CD4-positive, alpha-beta memory T cell (primary cell): ENCODE measurements at regions not wholly inside any gene's neighbourhood (a gene's known extent, or its start where the extent isn't known, plus 50 kb on each side); places are given as distances from the start of the nearest gene placed in this dataset.
"Not testable (repeated sequence)": the region's sequence is repeated elsewhere in the genome, so short reads cannot be mapped to it uniquely, and the experiment has no call there.

ENCODE experiments used
- CTCF ChIA-PET: fragments of 350-600 bp; sonication (Branson Sonifier 250); formaldehyde crosslinking; loops from one replicate; lab custom pipeline; 2021; ENCODE audit warnings: inconsistent platforms; ENCODE audit not compliant: partially characterized antibody; lab: Charles Lee
- POLR2A ChIA-PET: fragments of 350-600 bp; sonication (Branson Sonifier 250); formaldehyde crosslinking; loops from one replicate; lab custom pipeline; 2021; ENCODE audit not compliant: partially characterized antibody; lab: Charles Lee
- DNase-seq, 5 donors: peaks; one replicate each; pipeline versions ENCODE4 v3.0.0 to v3.0.0-alpha.2; 2020 to 2022; ENCODE audit warnings: mixed read lengths in 1 of 5
- H3K27ac ChIP-seq: one replicate; pipeline ENCODE4 v1.7.0; 2013; ENCODE audit warnings: low read depth, low read length
- H3K27me3 ChIP-seq: 2 replicates; pipeline ENCODE4 v1.7.0; 2013; ENCODE audit warnings: mild to moderate bottlenecking, low read length, moderate library complexity; ENCODE audit not compliant: insufficient read depth
- H3K36me3 ChIP-seq: 2 replicates; pipeline ENCODE4 v1.7.0; 2013; ENCODE audit warnings: mild to moderate bottlenecking, low read length, moderate library complexity; ENCODE audit not compliant: insufficient read depth
- H3K4me1 ChIP-seq: 2 replicates; pipeline ENCODE4 v1.7.0; 2013; ENCODE audit warnings: mild to moderate bottlenecking, low read length, moderate library complexity; ENCODE audit not compliant: insufficient read depth
- H3K4me3 ChIP-seq, 2 donors: one replicate each; pipeline ENCODE4 v1.7.0; 2013; ENCODE audit warnings: low read length in 2 of 2, mild to moderate bottlenecking in 1 of 2
- H3K9me3 ChIP-seq, 2 donors: one replicate each; pipeline ENCODE4 v1.7.0; 2013; ENCODE audit warnings: low read length in 2 of 2, control low read depth in 1 of 2; ENCODE audit not compliant: control insufficient read depth in 1 of 2
- H3K27ac Mint-ChIP-seq, 7 donors: one replicate each; pipeline ENCODE4 v1.8.0; 2020 to 2021; ENCODE audit warnings: mixed read lengths in 7 of 7, mild to moderate bottlenecking in 6 of 7, inconsistent platforms in 3 of 7, moderate library complexity in 3 of 7
- H3K27me3 Mint-ChIP-seq, 2 donors: one replicate each; pipeline ENCODE4 v1.8.0; 2020 to 2021; ENCODE audit warnings: mixed read lengths in 2 of 2
- H3K36me3 Mint-ChIP-seq, 2 donors: one replicate each; pipeline ENCODE4 v1.8.0; 2020 to 2021; ENCODE audit warnings: mixed read lengths in 2 of 2, inconsistent platforms in 1 of 2, mild to moderate bottlenecking in 1 of 2
- H3K4me1 Mint-ChIP-seq, 4 donors: one replicate each; pipeline ENCODE4 v1.8.0; 2020 to 2021; ENCODE audit warnings: mixed read lengths in 4 of 4, mild to moderate bottlenecking in 1 of 4
- H3K4me3 Mint-ChIP-seq, 8 donors: one replicate each; pipeline ENCODE4 v1.8.0; 2020 to 2021; ENCODE audit warnings: mixed read lengths in 8 of 8, mild to moderate bottlenecking in 7 of 8, moderate library complexity in 6 of 8, inconsistent platforms in 3 of 8
- H3K9me3 Mint-ChIP-seq, 8 donors: one replicate each; pipeline ENCODE4 v1.8.0; 2020 to 2021; ENCODE audit warnings: mixed read lengths in 8 of 8, mild to moderate bottlenecking in 5 of 8, inconsistent platforms in 3 of 8, moderate library complexity in 1 of 8
- intact Hi-C: fragments of 100-400 bp; cut with micrococcal nuclease; formaldehyde crosslinking; loops from one replicate; pipeline ENCODE4 v1.15.1; 2023

DNA sequence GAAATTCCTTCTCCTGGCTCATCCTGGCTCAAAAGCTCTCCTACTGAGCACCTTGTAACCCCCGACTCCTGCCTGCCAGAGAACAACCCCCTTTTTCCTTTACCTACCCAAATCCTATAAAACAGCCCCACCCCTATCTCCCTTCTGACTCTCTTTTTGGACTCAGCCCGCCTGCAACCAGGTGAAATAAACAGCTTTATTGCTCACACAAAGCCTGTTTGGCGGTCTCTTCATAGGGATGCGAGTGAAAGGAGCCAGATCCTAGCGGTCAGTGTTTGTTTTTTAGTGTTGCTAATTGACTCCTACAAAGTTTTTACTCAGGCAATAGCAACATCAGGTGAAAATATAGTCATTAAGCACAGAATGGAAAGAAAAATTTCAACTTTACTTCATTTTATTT is 592.3 kb upstream of the AADAT start:
- H3K9me3 ChIP-seq, H3K4me3 Mint-ChIP-seq, H3K27me3 Mint-ChIP-seq, DNase-seq, H3K27me3 ChIP-seq, H3K36me3 Mint-ChIP-seq, H3K36me3 ChIP-seq, intact Hi-C loops, CTCF ChIA-PET, H3K4me1 Mint-ChIP-seq, H3K27ac Mint-ChIP-seq, H3K27ac ChIP-seq, H3K4me3 ChIP-seq, H3K4me1 ChIP-seq, POLR2A ChIA-PET: not testable (repeated sequence)
- H3K9me3 Mint-ChIP-seq: peaks cover 2 to 12% (median 4%) of the 10 kb centered on the region in 8 donors

- Histone ChIP-seq H3K27ac (no peak overlapping the region), H3K4me1 (no peaks in the 10 kb centered on the region), H3K27me3 (no peaks in the 10 kb centered on the region), H3K36me3 (no peaks in the 10 kb centered on the region), H3K9me3 (no peaks in the 10 kb centered on the region), H3K4me3 (no peak overlapping the region)
- ChIA-PET CTCF (no interaction called here), POLR2A (no interaction called here)
- Mint-ChIP-seq H3K27me3 (no peaks in the 10 kb centered on the region), H3K4me1 (no peaks in the 10 kb centered on the region), H3K27ac (no peak overlapping the region), H3K9me3 (peaks cover 2 to 16% (median 9%) of the 10 kb centered on the region in 8 donors), H3K36me3 (no peaks in the 10 kb centered on the region), H3K4me3 (no peak overlapping the region)
- no peak for DNase-seq
- intact Hi-C loops: loop anchor here (1.0 kb wide), 1 partner anchor 38 kb away; no protein-coding TSS in a partner anchor
These were observed 586.0 kb upstream of the AADAT start for GRCh38 chr4:170675568-170676262.

- Mint-ChIP-seq H3K36me3 (no peaks in the 10 kb centered on the region), H3K27ac (no peak overlapping the region), H3K4me1 (no peaks in the 10 kb centered on the region), H3K9me3 (peaks cover 4 to 14% (median 9%) of the 10 kb centered on the region in 8 donors), H3K27me3 (no peaks in the 10 kb centered on the region), H3K4me3 (no peak overlapping the region)
- H3K9me3 ChIP-seq: no peaks in the 10 kb centered on the region
- ChIA-PET CTCF (no interaction called here), POLR2A (no interaction called here)
- H3K4me3 ChIP-seq: no peak overlapping the region
- no peak for DNase-seq
- no peak overlapping the region for H3K27ac ChIP-seq
- H3K27me3 ChIP-seq: no peaks in the 10 kb centered on the region
- H3K36me3 ChIP-seq: no peaks in the 10 kb centered on the region
- intact Hi-C loops: no loop called here
- no peaks in the 10 kb centered on the region for H3K4me1 ChIP-seq
These were observed 584.4 kb upstream of the AADAT start for GRCh38 chr4:170674176-170674575.

DNA sequence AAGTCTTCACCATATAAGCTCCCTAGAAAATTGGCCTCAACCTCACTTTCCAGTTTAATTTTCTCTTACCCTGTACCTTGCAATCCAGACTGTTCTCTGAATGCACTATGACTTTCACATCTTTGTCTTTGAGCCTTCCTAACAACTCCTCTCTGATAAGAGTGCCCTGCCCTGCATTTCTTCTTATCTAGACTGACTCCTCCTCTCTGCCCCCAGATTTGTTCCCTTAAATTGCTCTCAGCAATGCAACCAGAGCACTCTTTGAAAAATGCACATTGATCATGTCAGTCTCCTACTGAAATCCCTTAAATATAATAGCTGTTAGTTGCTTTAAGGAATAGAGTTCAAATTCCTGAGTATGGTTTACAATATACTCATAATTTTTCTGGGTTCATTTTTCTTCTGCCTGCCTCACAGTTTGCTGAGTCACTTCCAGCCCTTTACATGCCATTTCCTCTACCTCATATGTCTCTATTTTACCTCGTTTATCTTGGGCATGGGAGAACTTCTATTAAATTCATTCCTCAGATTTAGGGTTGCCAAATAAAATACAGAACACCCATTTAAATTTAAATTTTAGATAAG is 582.7 kb upstream of the AADAT start:
- DNase-seq: no peak
- intact Hi-C loops: no loop called here
- Histone ChIP-seq H3K9me3 (no peaks in the 10 kb centered on the region), H3K36me3 (no peaks in the 10 kb centered on the region), H3K4me1 (no peaks in the 10 kb centered on the region), H3K27ac (no peak overlapping the region), H3K4me3 (no peak overlapping the region), H3K27me3 (no peaks in the 10 kb centered on the region)
- Mint-ChIP-seq H3K27me3 (no peaks in the 10 kb centered on the region), H3K4me1 (no peaks in the 10 kb centered on the region), H3K9me3 (peaks cover 0 to 8% (median 6%) of the 10 kb centered on the region in 8 donors), H3K4me3 (no peak overlapping the region), H3K36me3 (no peaks in the 10 kb centered on the region), H3K27ac (no peak overlapping the region)
- CTCF ChIA-PET: no interaction called here
- POLR2A ChIA-PET: no interaction called here

GRCh38 chr4:170671171-170671570 is 581.4 kb upstream of the AADAT start:
- no peaks in the 10 kb centered on the region for H3K4me1 Mint-ChIP-seq
- H3K36me3 ChIP-seq: no peaks in the 10 kb centered on the region
- H3K4me3 Mint-ChIP-seq: no peak overlapping the region
- no peak overlapping the region for H3K27ac Mint-ChIP-seq
- no peak overlapping the region for H3K4me3 ChIP-seq
- H3K27me3 Mint-ChIP-seq: no peaks in the 10 kb centered on the region
- ChIA-PET CTCF (no interaction called here), POLR2A (no interaction called here)
- H3K9me3 Mint-ChIP-seq: peaks cover 0 to 7% (median 4%) of the 10 kb centered on the region in 8 donors
- H3K27me3 ChIP-seq: no peaks in the 10 kb centered on the region
- no peaks in the 10 kb centered on the region for H3K9me3 ChIP-seq
- no peak overlapping the region for H3K27ac ChIP-seq
- no peak for DNase-seq
- no peaks in the 10 kb centered on the region for H3K36me3 Mint-ChIP-seq
- H3K4me1 ChIP-seq: no peaks in the 10 kb centered on the region
- intact Hi-C loops: no loop called here

- no peaks in the 10 kb centered on the region for H3K9me3 ChIP-seq
- Mint-ChIP-seq H3K36me3 (no peaks in the 10 kb centered on the region), H3K27me3 (no peaks in the 10 kb centered on the region), H3K27ac (no peak overlapping the region), H3K4me1 (no peaks in the 10 kb centered on the region), H3K4me3 (no peak overlapping the region), H3K9me3 (peaks cover 0 to 7% (median 3%) of the 10 kb centered on the region in 8 donors)
- H3K36me3 ChIP-seq: no peaks in the 10 kb centered on the region
- H3K27ac ChIP-seq: no peak overlapping the region
- DNase-seq: no peak
- ChIA-PET CTCF (no interaction called here), POLR2A (no interaction called here)
- H3K4me1 ChIP-seq: no peaks in the 10 kb centered on the region
- intact Hi-C loops: no loop called here
- H3K4me3 ChIP-seq: no peak overlapping the region
- no peaks in the 10 kb centered on the region for H3K27me3 ChIP-seq
These were observed 578.1 kb upstream of the AADAT start for GRCh38 chr4:170667814-170668213.

DNA sequence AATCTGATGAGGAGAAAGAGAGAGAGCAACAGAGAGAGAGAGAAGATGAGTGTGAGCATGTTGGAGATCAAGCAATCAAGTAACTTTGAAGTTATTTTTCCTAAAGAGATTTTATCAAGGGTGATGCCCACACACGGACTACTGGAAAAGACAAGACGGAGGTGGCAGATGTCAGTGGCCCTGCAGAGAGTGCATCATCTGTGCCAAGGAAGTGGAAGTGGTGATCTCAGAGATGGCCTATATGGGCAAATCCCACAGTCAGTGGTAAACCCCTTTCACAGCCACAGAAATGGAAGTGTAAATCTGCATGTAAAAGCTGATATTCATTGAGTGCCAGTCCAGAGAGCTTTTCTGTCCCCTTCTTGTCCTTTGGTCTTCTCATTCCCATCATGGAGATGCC is 577.2 kb upstream of the AADAT start:
- no peak overlapping the region for H3K27ac Mint-ChIP-seq
- H3K4me1 ChIP-seq: no peaks in the 10 kb centered on the region
- no peaks in the 10 kb centered on the region for H3K27me3 Mint-ChIP-seq
- intact Hi-C loops: no loop called here
- H3K27me3 ChIP-seq: no peaks in the 10 kb centered on the region
- no peaks in the 10 kb centered on the region for H3K4me1 Mint-ChIP-seq
- no peak overlapping the region for H3K4me3 Mint-ChIP-seq
- no peaks in the 10 kb centered on the region for H3K36me3 ChIP-seq
- POLR2A ChIA-PET: no interaction called here
- no peaks in the 10 kb centered on the region for H3K9me3 ChIP-seq
- H3K27ac ChIP-seq: no peak overlapping the region
- CTCF ChIA-PET: no interaction called here
- no peak for DNase-seq
- H3K4me3 ChIP-seq: no peak overlapping the region
- no peaks in the 10 kb centered on the region for H3K36me3 Mint-ChIP-seq
- H3K9me3 Mint-ChIP-seq: peaks cover 0 to 10% (median 4%) of the 10 kb centered on the region in 8 donors
